HT1080 (cell line): ENCODE measurements at regions not wholly inside any gene's neighbourhood (a gene's known extent, or its start where the extent isn't known, plus 50 kb on each side); places are given as distances from the start of the nearest gene placed in this dataset.

ENCODE experiments used
- DNase-seq: peaks from one replicate; pipeline ENCODE4 v3.0.0-alpha.2; 2015; ENCODE audit warnings: low read depth

DNA sequence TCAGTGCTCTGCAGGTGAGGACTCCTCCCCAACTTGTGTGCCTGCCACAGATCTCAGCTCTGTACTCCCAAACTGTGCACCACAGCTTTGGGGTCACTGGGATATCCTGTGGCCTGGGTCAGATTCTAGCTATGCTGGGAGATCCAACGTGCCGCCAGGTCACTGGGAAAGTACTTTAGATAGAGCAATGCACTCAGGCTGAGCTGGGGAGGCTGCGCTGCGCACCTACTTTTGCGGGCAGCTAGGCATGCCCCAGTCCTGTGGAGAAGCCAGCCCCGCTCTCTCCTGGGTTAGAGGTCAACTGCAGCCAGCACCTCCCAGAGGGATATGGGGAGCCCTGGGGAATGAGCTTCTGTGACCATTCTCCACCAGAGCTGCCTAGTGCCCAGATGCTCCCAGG, 552.1 kb upstream of the CDH9 start:
- no peak for DNase-seq

DNA sequence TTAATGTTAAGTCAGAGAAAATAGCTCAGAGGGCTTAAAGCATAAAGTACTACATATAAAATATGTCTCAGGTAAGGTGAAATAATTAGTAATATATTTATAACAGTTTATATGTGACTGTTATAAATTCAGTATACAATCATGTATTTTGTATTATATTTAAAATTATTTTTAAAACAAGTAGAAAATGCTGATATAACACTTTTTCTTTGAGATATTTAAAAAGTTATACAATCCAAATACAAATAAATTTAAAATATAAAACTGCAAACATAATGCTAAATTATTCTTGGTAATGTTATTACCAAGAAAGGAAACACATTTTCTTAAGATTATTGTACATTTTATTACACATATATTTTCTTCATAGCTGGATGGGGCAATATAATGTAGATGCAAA, 539.9 kb upstream of the CDH9 start:
- no peak for DNase-seq

DNA sequence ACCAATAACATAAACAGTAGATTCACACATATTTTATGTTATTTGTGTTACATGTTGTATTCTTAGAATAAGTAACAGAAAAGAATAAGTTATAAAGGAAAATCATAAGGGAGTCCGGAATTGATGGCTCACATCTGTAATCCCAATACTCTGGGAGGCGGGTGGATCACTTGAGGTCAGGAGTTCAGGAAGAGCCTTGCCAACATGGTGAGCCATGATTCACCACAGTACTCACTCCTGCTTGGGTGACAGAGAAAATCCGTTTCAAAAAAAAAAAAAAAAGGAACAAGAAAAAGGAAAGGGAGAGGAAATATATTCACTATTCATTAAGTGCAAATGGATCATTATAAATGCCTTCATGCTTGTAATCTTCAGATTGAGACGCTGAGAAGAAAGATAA, 533.3 kb upstream of the CDH9 start:
- DNase-seq: peak; percentile 61

DNA sequence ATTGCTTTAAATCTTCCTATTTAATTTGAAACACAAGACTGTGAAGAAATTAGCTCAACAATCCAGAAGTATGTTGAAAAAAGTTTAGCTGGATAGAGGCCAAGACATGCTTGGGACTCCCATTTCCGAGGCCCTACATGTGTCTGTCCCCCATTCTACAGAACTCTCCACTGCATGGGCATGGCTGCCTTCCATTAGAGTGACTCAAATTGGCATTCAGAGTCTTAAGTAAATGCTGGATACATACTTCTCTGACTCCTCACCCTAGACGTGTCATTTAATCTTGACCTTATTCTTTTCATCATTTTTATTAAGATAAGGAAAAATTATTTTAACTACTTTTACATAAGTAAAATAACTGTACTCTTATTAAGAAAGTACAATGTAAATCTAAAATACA, 530.4 kb upstream of the CDH9 start:
- peak; percentile 28 for DNase-seq

DNA sequence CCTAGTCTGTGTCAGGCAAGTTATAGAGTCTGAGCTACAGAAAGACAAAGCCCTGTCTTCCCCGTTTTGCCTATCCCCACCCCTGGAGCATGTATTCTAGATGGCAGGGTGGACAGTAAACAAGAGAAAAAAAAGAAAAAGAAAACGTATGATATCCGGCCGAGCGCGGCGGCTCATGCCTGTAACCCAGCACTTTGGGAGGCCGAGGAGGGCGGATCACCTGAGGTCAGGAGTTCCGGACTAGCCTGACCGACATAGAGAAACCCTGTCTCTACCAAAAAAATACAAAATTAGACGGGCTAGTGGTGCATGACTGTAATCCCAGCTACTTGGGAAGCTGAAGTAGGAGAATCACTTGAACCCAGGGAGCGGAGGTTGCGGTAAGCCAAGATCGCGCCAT, 523.0 kb upstream of the CDH9 start:
- no peak for DNase-seq

DNA sequence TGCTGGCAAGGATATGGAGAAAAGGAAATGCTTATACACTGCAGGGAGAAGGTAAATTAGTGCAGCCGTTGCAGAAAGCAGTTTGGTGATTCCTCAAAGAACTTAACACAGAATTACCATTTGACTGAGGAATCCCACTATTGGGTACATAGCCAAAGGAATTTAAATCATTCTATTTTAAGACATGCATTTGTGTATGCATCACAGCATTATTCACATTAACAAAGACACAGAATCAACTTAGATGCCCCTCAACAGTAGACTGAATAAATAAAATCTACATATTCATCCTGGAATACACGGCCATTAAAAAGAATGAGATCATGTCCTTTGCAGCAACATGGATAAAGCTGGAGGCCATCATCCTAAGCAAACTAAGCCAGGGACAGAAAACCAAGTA, 510.1 kb upstream of the CDH9 start:
- DNase-seq: no peak

DNA sequence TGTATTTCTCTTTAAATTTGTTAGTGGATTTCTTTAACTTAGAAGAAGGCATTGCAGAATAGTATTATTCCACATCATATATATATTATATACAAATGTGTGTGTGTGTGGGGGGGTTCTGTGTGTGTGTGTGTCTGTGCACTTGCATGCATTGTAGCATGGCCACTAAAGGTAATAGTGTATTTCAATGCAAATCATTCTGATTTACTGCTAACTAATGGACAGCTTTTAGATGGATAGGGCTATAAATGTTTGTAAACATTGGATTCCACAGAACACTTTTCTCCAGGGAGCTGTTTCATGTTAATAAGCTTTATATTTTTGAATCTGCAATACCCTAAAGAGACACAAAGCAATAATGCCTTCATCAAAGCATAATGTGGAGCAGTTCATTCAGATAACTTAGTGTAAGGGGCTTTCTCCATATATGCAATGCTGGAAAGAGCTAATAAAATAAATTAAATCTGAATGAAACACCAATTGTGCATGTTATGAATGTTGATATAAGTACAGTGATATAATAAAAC, 496.7 kb upstream of the CDH9 start:
- DNase-seq: no peak

DNA sequence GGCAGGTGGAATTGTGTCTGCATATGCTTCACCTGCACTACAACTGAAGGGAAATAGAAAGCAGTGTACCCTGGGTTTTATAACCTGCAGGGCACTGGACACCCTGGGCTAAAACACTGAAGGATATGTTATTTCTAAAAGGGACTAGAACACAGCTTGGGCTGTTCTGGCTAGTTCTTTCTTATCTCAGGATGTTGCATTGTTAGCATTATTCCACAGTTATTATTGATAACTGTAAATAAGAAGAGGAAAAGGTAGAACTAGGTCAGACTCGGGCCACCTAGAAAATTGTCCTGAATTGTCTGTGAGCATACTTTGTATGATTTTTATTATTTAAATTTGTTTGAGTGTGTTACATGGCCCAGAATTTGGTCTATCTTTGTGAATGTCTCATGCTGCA, 493.9 kb upstream of the CDH9 start:
- no peak for DNase-seq

DNA sequence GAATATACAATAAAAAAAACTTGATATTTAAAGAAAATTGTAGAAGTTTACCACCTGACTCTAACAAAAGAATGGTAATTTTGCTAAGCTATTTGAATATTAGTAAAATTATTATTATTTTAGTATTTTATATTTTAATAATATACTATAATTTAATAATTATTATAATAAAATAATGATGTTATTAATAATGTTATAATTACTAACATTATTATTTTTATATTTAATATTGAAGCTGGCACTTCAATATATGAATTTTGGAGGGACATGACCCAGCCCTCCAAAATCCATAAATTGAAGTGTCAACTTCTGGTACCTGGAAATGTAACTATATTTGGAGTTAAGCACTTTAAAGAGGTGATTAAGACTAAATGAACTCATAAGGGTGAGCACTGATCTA, 486.1 kb upstream of the CDH9 start:
- no peak for DNase-seq

DNA sequence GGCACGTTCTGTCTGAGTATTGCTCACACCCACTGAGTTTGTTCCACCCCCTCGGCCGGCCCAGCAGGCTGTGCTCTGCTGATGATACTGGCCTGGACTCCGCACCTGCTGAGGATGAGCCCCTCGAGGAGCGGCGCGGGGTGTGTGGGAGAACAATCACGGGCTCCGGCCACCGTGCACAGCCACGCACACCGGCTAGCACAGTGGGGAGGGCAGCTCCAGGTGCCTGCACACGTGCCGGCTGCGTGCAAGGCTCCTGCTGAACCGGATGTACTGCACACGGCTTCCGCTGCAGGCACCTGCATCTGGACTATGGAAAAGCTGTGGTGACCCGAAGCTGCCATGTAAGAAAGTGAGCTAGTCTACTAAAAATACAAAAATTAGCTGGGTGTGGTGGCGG, 485.2 kb upstream of the CDH9 start:
- no peak for DNase-seq

DNA sequence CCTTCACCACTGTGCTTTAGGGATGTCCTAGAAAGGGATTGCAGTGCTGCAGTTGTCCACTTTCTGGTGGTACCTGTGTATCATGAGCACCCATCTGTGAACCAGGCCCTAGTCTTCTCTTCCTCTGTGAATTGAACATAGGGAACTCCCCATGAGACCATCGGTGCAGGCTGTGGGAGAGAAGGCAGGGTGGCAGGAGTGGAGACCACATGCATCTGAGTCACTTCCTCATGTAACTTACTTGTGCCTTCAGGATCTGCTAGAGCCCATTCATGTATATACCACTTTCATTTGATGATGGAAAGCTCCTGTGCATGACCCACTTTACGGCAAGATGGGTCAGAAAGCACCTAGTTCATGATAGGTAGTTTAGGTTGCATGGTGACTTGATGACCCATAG, 478.1 kb upstream of the CDH9 start:
- DNase-seq: peak; percentile 85

DNA sequence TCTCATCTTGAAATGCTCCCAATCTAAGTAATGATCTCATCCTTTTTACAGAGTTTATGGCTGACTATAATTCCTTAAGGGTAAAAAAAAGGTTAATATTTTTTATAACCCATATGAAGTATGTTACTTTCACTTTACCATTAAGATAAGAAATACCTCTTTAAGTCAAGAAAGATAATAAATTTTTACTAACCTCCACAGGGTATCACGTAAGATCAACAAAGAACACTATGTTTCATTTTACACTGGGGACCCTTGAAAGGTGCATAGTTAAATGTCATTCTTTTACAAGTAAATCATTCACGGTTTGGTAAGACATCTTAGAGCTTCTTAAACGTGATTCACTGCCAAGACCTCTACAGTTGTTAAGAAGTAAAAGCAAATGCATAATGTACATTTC, 472.7 kb upstream of the CDH9 start:
- DNase-seq: no peak

DNA sequence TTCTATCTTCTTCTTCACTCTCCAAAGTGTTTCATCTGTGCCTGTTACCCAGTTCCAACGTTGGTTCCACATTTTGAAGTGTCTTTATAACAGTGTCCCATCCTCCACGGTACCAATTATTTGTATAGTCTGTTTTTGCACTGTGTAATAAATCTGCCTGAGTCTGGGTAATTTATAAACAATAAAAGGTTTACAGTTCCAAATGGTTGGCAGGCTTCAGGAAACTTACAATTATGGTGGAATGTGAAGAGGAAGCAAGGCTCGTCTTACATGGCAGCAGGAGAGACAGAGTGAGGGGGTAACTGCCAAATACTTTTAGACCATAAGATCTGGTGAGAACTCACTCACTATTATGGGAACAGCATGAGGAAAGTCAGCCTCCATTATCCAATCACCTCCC, 465.4 kb upstream of the CDH9 start:
- no peak for DNase-seq

DNA sequence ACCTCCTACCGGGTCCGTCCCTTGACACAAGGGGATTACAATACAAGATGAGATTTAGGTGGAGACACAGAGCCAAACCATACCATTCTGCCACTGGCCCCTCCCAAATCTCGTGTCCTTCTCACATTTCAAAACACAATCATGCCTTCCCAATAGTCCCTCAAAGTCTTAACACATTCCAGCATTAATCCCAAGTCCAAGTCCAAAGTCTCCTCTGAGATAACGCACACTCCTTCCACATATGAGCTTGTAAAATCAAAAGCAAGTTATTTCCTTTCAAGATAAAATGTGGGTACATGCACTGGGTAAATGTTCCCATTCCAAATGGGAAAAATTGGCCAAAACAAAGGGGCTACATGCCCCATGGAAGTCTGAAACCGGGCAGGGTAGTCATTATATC, 463.9 kb upstream of the CDH9 start:
- no peak for DNase-seq

DNA sequence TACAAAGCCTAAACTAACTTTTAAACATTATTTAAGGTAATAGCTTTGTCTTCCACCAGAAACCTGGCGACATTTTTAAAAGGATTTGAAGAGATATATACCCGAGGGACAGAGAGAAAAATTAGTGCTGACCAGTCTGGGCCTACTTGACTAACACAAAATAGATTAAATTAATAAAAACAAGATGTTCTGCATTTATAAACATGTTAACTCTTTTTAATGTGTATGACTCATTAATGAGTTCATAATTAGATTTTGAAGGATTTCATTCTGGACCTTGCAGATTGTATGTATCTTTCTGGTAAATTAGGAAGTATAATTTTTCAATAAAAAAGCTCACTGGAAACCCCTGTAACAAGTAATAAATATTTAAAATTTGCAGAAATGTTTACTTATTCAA, 459.1 kb upstream of the CDH9 start:
- DNase-seq: no peak

DNA sequence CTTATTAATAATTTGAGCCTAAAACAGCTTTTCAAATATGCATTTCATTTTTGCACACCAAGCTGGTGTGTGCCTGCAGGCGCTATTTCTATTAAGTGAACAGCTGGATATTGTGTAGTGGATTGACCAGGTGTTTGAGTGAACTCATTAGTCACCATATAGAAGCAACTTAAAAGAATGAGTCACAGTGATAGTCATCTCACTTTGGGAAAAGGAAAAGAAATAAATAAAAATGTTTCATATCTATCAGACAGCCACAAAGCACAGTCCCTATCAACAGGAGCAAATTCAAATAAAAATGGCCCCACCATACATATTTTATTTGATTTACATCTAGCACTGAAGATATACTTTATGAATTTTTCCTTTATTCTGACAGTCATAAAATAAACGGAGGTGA, 456.5 kb upstream of the CDH9 start:
- DNase-seq: peak; percentile 81

DNA sequence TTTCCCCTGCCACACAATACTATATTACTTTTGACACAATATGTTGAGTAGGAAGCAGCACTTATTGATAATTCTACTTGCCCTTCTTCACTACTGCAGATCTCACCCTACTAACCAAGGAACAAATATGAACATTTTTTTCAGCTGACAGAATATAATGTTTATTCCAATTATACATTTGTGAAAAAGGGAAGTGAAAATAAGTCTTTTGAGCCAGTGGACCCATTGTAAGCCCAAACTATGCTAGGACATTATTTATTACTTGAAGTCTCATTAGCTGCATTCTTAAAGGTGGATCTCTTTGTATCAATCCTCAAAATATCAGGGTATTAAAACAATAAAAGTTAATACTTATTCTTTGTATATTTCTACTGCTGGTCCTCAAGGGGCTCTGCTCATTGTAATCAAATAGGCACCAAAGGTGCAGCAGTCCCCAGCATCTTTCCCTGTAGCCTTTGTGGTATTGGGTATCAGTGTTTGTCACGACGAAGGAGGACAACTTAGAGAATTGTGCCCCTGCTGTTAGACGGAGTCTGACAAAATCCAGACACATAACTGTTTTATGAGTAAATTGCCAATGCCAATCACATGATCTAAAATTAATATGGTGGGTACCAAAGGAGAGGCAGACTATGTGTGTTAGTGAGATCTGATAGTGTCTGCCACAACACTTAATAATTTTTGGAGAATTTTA, 453.5 kb upstream of the CDH9 start:
- no peak for DNase-seq

DNA sequence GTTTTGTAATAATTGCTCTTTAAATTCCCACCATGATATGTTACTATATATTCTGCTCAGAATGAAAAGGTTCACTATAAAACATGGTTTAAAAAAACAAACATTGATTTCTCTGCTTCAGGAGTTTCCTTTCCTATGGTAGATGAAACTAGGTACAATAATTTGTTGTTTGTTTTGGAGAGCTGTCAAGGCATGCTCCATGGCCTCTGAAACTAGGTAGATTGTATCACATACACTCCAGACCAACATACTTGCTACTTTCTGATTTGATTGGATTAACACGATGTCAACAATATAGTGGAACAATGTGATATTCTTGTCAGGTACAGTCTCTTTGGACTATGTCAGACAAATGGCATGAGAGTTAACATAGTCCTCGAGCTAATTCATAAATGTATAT, 452.7 kb upstream of the CDH9 start:
- DNase-seq: no peak

DNA sequence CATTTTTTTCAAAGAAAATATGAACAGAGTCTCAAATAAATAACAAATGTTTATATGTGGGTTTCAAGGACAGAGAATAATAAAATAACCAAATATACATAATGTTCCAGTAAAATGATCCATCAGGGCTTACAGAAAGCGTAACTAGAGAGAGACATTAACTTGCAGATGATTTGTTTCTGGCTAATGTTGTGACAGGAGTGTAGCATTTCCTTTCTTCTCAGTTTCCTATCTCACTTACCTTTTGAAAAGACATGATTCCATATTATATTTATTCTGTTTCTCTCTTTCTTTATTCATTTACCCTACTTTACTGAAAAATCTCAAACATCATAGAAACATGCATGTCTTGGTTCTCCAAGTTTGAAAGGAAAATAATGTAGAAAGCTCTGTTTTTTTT, 451.3 kb upstream of the CDH9 start:
- no peak for DNase-seq

DNA sequence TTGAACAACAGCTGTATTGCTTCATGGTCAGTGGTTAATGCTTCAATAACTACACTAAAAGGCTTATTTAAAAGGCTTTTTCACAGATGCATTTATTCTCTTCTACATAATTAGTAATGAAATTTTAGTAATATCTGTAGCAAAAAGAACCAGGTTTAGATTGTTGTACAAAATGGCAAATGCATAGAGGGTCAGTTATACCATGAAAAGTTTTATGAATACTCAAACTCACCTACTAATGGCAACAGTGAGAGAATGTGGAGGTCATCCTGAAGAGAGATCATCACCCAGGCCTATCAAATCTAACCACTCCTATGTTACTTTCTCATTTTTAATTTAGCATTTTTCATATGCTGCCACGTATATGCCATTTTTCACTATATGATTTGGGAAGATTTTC, 444.3 kb upstream of the CDH9 start:
- DNase-seq: no peak

DNA sequence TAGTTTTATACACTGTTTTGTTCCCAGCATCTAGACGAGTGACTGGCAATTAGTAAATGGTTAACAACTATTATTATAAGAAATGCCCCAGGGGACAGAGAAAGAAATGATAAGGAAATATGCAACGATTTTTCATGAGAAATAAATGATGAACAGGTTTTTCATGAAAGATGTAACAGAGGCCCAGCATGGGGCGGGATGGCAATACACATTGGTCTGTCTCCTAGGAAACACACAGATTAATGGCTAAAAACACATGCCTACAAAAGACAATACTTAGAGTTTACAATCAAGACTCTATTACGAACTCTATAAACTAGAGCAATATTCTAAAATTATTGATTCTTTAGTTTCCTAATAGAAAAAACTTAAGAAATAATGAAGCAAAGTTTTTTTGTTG, 441.5 kb upstream of the CDH9 start:
- DNase-seq: no peak

DNA sequence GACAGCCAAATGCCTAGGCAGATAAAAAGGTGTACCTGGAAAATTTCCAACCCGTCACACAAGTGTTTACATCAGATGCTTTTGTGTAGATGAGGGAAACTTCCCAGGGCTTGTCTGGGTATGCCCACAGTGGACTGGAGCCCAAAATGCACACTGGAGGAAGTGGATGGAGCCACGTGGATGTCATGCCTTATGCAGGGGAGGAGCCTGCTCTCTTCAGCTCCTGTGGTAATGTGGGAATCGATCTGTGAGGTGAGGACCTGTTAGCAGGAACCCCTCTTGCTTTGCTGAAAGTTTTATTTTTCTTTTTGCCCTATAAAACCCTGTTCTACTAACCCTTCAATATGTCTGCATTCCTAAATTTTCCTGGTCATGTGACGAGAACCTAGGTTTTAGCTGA, 439.2 kb upstream of the CDH9 start:
- no peak for DNase-seq

DNA sequence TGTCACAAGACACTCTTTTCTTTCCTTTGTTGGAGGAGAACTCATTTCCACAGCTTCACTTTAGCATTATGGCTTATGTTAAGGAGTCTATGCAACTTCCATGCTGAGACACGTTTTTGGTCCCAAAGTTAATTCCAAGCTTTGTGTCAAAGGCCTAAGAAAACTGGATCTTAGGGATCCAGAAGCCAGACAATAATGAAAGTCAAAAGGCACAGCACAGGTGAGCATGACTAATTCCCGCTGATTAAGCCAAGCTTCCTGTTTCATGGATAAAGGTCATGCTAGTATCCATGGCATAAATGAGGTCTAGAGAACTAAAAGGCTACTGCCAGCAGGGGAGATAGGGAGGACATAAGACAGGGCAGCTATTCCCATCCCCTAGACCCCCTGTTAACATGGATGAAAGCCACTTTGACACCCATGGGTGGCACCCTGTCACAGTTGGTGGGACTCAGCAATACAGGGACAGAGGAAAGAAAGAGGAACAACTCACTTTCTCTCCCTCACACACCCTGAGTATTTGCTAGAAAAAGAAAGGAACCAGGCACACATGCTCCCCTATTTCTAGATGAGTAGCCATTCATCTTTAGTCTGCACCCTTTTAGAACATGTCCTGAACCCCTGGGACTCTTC, 438.1 kb upstream of the CDH9 start:
- DNase-seq: peak; percentile 28
